Activated CD4-positive, alpha-beta T cell treated with anti-CD3 and anti-CD28 coated beads, Interleukin-2, amount 10 ng/mL, durations not matched to agents 7 days and 5 days (primary cell): ENCODE measurements at regions not wholly inside any gene's neighbourhood (a gene's known extent, or its start where the extent isn't known, plus 50 kb on each side); places are given as distances from the start of the nearest gene placed in this dataset.
A peak's percentile ranks its signal among the peaks of the same experiment; 100 is the strongest.
"Not testable (repeated sequence)": the region's sequence is repeated elsewhere in the genome, so short reads cannot be mapped to it uniquely, and the experiment has no call there.

Source experiments
- CTCF ChIA-PET: fragments of 350-600 bp; sonication (Branson Sonifier 250); formaldehyde crosslinking; loops from one replicate; lab custom pipeline; 2021; ENCODE audit warnings: antibody characterized with exemption; lab: Charles Lee
- POLR2A ChIA-PET: fragments of 350-600 bp; sonication (Branson Sonifier 250); formaldehyde crosslinking; loops from one replicate; lab custom pipeline; 2021; ENCODE audit warnings: antibody characterized with exemption; lab: Charles Lee
- DNase-seq: peaks from one replicate; pipeline ENCODE4 v3.0.0-alpha.2; 2020
- H3K27ac Mint-ChIP-seq: one replicate; pipeline ENCODE4 v1.8.0; 2021; ENCODE audit warnings: mild to moderate bottlenecking, moderate library complexity, mixed read lengths
- H3K27me3 Mint-ChIP-seq: one replicate; pipeline ENCODE4 v1.8.0; 2021; ENCODE audit warnings: mixed read lengths
- H3K36me3 Mint-ChIP-seq: one replicate; pipeline ENCODE4 v1.8.0; 2021; ENCODE audit warnings: low read depth, mixed read lengths
- H3K4me1 Mint-ChIP-seq: one replicate; pipeline ENCODE4 v1.8.0; 2021; ENCODE audit warnings: mixed read lengths
- H3K4me3 Mint-ChIP-seq: one replicate; pipeline ENCODE4 v1.8.0; 2021; ENCODE audit warnings: mild to moderate bottlenecking, moderate library complexity, mixed read lengths
- H3K9me3 Mint-ChIP-seq: one replicate; pipeline ENCODE4 v1.8.0; 2021; ENCODE audit warnings: mixed read lengths

DNA sequence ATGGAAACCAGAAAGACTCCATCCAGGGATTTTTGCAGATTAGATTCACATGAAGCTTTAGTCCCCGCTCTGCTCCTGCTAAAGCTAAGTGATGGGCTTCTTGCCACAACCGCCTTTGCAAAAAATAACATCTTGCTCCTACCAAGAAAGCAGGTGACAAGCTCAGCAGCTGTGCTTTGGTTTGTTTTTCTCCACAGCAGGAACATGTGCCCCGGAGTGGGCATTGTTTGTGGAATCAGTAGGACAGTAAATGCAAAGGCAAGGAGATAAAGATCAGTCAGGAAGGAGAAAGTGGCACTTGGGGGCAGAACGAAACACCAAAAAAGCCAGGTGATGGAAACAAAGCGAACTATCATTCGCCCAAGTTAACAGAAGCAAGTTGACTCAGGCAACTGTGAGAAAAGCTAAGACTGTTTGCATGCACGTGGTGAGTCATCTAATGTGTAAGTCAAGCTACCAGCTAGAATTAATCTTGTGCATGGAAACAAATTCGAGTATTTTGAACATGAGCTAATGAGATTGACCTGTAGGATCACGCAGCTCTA is 165.5 kb upstream of the PLXNC1 start:
- ChIA-PET POLR2A (interaction anchor here (1.1 kb wide), 1 partner anchor 120 kb away, joined by 3 read pairs; no protein-coding TSS in a partner anchor), CTCF (interaction anchor here (0.6 to 2.7 kb wide), 5 partner anchors 10 to 215 kb away, joined by 3 to 8 read pairs (median 5); no protein-coding TSS in a partner anchor)
- H3K27ac Mint-ChIP-seq = no peak overlapping the region
- no peak overlapping the region for H3K4me3 Mint-ChIP-seq
- H3K9me3 Mint-ChIP-seq = no peaks in the 10 kb centered on the region
- peaks cover 31% of the 10 kb centered on the region for H3K4me1 Mint-ChIP-seq
- H3K36me3 Mint-ChIP-seq = no peaks in the 10 kb centered on the region
- peak; percentile 11 for DNase-seq
- peaks cover 2% of the 10 kb centered on the region for H3K27me3 Mint-ChIP-seq

DNA sequence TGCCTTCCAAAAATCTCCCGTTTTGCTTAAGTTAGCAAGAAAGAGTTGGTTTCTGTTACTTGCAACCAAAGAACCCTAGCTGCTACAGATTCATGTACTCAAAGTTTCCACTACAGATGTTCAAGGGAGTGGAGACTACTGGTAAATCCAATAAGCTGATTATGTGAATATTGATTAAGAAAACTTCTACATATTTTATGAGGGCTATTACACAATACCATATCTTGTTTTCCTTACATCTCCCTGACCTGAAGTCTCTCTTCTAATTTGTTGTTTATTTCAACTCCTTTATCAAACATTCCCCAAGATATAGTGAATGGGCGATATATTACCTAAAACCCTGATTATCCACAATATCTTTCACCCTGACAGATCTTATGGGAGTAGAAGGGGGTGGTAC is 164.4 kb upstream of the PLXNC1 start:
- DNase-seq = no peak
- ChIA-PET POLR2A (no interaction called here), CTCF (interaction anchor here (1.5 kb wide), 1 partner anchor 11 kb away, joined by 5 read pairs; no protein-coding TSS in a partner anchor)
- Mint-ChIP-seq H3K4me3 (no peak overlapping the region), H3K36me3 (no peaks in the 10 kb centered on the region), H3K9me3 (no peaks in the 10 kb centered on the region), H3K27me3 (peaks cover 2% of the 10 kb centered on the region), H3K4me1 (peaks cover 26% of the 10 kb centered on the region), H3K27ac (no peak overlapping the region)

DNA sequence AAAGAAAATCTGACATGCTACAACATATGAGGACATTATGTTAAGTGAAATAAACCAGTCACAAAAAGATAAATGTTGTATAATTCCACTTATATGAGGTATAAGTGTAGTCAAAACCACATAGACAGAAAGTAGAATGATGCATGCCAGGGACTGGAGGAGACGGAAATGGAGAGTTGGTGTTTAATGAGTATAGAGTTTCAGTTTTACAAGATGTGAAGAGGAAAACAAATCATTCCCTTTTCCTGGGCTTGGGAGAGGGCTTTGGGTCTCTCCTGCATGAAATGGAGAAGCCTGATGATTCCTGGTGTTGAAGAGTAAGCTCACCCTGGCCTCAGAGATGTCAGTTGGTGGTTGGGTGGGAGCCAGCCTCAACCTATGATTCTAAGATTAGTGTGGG is 158.4 kb upstream of the PLXNC1 start:
- H3K4me3 Mint-ChIP-seq = no peak overlapping the region
- no peaks in the 10 kb centered on the region for H3K27me3 Mint-ChIP-seq
- ChIA-PET CTCF (interaction anchor here (1.4 kb wide), 1 partner anchor 224 kb away, joined by 3 read pairs; no protein-coding TSS in a partner anchor), POLR2A (no interaction called here)
- no peak overlapping the region for H3K27ac Mint-ChIP-seq
- H3K4me1 Mint-ChIP-seq = no peaks in the 10 kb centered on the region
- H3K9me3 Mint-ChIP-seq = peaks cover 3% of the 10 kb centered on the region
- DNase-seq = no peak
- no peaks in the 10 kb centered on the region for H3K36me3 Mint-ChIP-seq

DNA sequence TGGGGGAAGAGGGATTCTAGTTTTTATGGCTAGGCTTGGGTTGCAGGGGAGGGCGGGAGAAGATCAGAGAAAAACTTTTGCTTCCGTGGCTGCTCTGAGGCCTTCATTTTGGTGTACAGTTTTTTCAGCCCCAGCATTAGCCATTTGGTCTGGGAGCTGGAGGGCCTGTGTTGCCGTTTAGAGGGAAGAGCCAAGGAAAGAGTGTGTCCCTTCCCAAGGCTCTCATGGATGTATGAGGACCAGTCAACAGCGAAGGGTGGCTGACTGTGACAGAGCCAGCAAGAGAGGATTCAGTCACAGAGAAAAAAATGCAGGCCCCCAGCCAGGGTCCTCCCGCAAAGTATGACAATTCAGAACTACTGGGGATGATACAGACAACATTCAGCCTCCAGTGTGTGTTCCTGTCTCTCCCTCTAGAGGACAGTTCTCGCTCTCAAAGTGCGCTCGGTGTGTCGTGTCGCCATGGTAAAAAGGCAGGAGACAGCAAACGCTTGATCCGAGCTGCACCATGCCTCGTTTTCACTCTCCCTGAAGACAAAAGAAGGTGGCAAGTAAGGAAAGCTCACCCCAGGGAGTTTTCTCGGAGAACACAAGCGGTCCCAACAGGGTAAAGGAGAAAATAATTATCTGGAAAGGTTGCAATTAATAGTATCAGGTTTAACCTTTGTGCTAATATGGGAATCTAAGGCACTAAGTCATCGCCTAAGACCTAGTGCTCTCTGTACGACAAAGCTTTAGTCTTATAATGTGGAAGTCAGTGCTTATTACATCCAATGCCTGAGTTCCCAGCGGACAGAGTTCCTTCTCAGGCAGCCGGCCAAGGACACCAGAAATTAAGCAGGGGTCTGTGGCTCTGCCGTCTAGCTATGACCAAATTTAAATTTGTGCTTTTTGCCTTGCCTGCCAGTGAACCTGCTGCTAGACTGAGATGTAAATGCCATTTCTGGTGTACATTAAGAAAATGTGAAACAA is 157.3 kb upstream of the PLXNC1 start:
- Mint-ChIP-seq H3K4me1 (no peaks in the 10 kb centered on the region), H3K27me3 (no peaks in the 10 kb centered on the region), H3K9me3 (peaks cover 3% of the 10 kb centered on the region), H3K27ac (no peak overlapping the region), H3K4me3 (no peak overlapping the region), H3K36me3 (no peaks in the 10 kb centered on the region)
- POLR2A ChIA-PET = interaction anchor here (0.6 kb wide), 1 partner anchor 1011 kb away, joined by 3 read pairs; no protein-coding TSS in a partner anchor
- CTCF ChIA-PET = interaction anchor here (1.0 to 1.4 kb wide), 2 partner anchors 111 to 225 kb away, joined by 3 read pairs; no protein-coding TSS in a partner anchor
- DNase-seq = no peak

DNA sequence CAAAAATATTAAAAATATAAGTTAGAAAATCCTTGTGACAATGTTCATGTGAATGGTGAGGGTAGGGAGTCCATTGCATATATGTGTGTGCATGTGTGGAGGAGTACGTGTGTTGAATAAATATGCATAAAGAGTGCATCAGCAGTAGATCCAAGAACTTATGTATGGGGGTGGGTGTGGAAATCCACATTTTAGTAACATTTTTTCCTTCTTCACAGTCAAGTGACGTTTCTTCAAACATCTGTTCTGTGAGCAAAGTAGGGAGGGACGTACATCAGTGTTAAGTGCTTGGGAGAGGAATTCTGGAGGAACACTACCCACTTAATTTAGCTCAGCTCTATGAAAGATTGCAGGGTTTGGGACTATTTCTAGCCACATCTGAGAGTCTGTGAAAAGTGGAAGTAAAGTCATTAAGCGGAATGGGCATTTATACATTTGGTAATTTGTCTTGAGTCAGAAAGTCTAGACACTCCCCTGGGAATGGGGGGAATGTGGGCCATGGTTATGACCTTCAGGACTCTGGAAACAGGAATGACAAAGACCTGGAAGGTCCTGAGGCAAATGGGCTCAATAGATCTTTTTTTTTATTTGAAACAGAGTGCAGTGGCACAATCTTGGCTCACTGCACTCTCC is 156.4 kb upstream of the PLXNC1 start:
- CTCF ChIA-PET = interaction anchor here (1.0 kb wide), 1 partner anchor 110 kb away, joined by 3 read pairs; no protein-coding TSS in a partner anchor
- no peaks in the 10 kb centered on the region for H3K4me1 Mint-ChIP-seq
- H3K27ac Mint-ChIP-seq = no peak overlapping the region
- no peaks in the 10 kb centered on the region for H3K27me3 Mint-ChIP-seq
- POLR2A ChIA-PET = interaction anchor here (0.6 kb wide), 1 partner anchor 1010 kb away, joined by 3 read pairs; no protein-coding TSS in a partner anchor
- no peaks in the 10 kb centered on the region for H3K36me3 Mint-ChIP-seq
- H3K9me3 Mint-ChIP-seq = peaks cover 3% of the 10 kb centered on the region
- DNase-seq = no peak
- H3K4me3 Mint-ChIP-seq = no peak overlapping the region

DNA sequence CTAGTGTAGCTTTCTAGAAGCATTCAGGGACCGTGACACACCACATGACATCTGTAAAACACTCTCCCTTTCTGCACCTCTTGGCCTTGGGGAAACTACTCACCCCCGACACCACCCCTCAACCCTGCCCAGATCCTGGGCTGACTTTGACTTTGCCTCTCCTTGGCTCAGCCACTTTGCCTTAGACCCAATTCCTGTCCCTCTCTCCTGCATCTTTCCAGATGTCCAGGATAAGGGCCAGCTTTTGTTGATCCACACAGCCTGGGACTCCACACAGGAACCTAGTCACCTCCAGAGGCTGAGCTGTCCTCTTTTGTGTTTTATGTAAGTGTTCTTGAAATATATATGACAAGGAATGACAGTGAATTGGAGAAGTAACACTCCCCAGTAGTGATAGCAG is 153.7 kb upstream of the PLXNC1 start:
- Mint-ChIP-seq H3K27ac (no peak overlapping the region), H3K27me3 (no peaks in the 10 kb centered on the region), H3K4me3 (no peak overlapping the region), H3K36me3 (no peaks in the 10 kb centered on the region), H3K4me1 (no peaks in the 10 kb centered on the region), H3K9me3 (no peaks in the 10 kb centered on the region)
- no peak for DNase-seq
- POLR2A ChIA-PET = no interaction called here
- CTCF ChIA-PET = interaction anchor here (1.6 kb wide), 1 partner anchor 13 kb away, joined by 3 read pairs; no protein-coding TSS in a partner anchor

DNA sequence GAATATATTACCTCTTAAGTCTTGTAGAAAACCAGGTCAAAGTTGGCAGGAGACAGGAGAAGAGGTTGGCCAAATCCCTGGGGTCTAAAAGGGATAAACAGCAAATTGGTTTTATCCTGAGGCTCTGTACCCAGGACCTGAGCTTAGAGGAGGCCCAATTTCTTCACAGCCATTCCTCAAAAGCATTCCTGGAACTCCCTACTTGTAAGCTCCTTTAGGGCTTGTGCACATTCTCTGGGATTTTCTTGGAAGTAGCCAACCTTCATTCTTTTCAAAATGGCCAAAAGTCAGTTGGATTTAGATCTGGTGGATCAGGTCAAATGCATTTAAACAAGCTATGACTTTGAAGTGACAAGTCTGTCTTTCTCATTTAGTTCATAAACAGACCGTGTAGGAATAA is 152.1 kb upstream of the PLXNC1 start:
- H3K4me1 Mint-ChIP-seq = no peaks in the 10 kb centered on the region
- POLR2A ChIA-PET = no interaction called here
- CTCF ChIA-PET = interaction anchor here (0.6 to 1.7 kb wide), 3 partner anchors 17 to 230 kb away, joined by 3 to 5 read pairs (median 3); no protein-coding TSS in a partner anchor
- no peak for DNase-seq
- H3K36me3 Mint-ChIP-seq = no peaks in the 10 kb centered on the region
- H3K27ac Mint-ChIP-seq = no peak overlapping the region
- no peak overlapping the region for H3K4me3 Mint-ChIP-seq
- H3K9me3 Mint-ChIP-seq = no peaks in the 10 kb centered on the region
- H3K27me3 Mint-ChIP-seq = no peaks in the 10 kb centered on the region

DNA sequence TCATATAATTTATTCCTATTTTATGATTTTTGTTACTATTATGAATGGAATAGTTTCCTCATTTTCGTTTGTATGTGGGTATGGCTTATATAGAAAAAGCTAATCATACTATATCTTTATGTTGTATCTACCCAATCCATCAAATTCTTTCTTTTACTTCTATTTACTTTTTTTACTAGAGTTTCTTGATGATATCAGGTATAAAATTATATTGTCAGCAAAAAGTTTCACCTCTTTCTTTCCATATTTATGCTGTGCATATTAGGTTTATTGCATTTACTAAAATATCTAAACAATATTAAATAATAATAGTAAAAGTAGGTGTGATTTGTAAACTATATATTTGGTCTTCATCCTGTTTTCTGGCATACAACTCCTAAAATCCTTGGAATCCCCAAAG is 146.7 kb upstream of the PLXNC1 start:
- ChIA-PET CTCF (no interaction called here), POLR2A (no interaction called here)
- Mint-ChIP-seq H3K9me3 (peaks cover 16% of the 10 kb centered on the region), H3K27ac (no peak overlapping the region), H3K4me1 (peaks cover 6% of the 10 kb centered on the region), H3K4me3 (no peak overlapping the region), H3K27me3 (peaks cover 11% of the 10 kb centered on the region), H3K36me3 (peaks cover 4% of the 10 kb centered on the region)
- no peak for DNase-seq

DNA sequence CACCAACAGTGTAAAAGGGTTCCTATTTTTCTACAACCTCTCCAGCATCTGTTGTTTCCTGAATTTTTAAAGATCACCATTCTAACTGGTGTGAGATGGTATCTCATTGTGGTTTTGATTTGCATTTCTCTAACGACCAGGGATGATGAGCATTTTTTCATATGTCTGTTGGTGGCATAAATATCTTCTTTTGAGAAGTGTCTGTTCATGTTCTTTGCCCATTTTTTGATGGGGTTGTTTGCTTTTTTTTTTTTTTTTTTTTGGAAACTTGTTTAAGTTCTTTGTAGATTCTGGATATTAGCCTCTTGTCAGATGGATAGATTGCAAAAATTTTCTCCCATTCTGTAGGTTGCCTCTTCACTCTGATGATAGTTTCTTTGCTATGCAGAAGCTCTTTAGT is 145.5 kb upstream of the PLXNC1 start:
- Mint-ChIP-seq H3K27me3 (peaks cover 11% of the 10 kb centered on the region), H3K4me1 (peaks cover 13% of the 10 kb centered on the region), H3K9me3 (peaks cover 16% of the 10 kb centered on the region)
- H3K36me3 Mint-ChIP-seq, H3K27ac Mint-ChIP-seq, CTCF ChIA-PET, DNase-seq, POLR2A ChIA-PET, H3K4me3 Mint-ChIP-seq: not testable (repeated sequence)

DNA sequence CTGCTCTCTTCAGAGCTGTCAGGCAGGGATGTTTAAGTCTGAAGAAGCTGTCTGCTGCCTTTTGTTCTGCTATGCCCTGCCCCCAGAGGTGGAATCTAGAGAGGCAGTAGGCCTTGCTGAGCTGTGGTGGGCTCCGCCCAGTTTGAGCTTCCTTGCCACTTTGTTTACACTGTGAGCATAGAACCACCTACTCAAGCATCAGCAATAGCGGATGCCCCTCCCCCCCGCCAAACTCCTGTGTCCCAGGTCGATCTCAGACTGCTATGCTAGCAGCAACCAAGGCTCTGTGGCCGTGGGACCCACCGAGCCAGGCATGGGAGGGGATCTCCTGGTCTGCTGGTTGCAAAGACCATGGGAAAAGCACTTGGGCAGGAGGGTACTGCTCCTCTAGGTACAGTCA is 140.5 kb upstream of the PLXNC1 start:
- Mint-ChIP-seq H3K9me3 (peaks cover 19% of the 10 kb centered on the region), H3K4me1 (peaks cover 17% of the 10 kb centered on the region), H3K27ac (peak overlapping the region; percentile 72)
- H3K4me3 Mint-ChIP-seq, POLR2A ChIA-PET, H3K36me3 Mint-ChIP-seq, H3K27me3 Mint-ChIP-seq: not testable (repeated sequence)
- CTCF ChIA-PET = interaction anchor here (1.1 kb wide), 1 partner anchor 13 kb away, joined by 4 read pairs; no protein-coding TSS in a partner anchor
- peak; percentile 82 for DNase-seq

DNA sequence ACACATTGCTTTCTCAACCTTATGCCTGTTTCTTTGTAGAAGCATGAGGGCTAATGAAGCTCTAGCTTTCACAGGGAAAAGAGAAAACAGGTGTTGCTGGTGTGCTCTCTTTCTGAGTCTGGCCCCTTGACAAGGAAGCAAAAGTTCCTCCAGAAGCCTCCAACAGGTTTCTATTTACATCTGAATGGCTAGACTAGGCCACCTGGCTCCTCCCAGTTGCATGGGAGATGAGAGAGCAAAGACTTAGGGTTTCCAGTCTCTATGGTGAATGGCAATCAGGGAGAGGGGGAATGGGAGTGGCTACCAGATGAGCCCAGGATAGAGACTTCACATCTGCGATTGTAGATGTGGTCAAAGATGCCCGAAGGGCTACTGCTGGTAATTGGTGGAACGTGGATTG is 138.1 kb upstream of the PLXNC1 start:
- POLR2A ChIA-PET = no interaction called here

DNA sequence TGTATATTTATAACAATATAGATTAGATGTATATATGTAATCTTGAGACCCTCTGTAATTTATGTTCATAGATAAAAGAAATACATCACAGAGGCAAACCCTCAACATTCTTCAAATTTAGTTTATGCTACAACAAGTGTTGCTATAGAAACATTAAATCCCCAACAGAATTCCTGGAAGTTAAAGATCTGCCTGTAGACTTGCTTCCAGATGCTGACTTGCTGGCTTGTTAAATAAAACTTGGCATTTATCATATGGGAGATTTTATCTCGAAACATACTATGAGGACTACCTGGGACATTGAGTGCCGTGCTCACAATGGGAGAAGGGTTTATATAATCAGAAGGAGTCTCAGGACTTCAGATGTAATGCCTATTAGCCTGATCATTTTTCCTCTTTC is 136.3 kb upstream of the PLXNC1 start:
- ChIA-PET POLR2A (interaction anchor here (0.7 kb wide), 1 partner anchor 53 kb away, joined by 3 read pairs; no protein-coding TSS in a partner anchor), CTCF (no interaction called here)
- Mint-ChIP-seq H3K4me1 (peaks cover 19% of the 10 kb centered on the region), H3K4me3 (no peak overlapping the region), H3K27ac (no peak overlapping the region), H3K9me3 (peaks cover 21% of the 10 kb centered on the region), H3K36me3 (peaks cover 9% of the 10 kb centered on the region), H3K27me3 (no peaks in the 10 kb centered on the region)
- DNase-seq = no peak

More for the DNA sequence above, 138.1 kb upstream of the PLXNC1 start:
- H3K4me3 Mint-ChIP-seq = no peak overlapping the region
- H3K36me3 Mint-ChIP-seq = peaks cover 2% of the 10 kb centered on the region
- H3K9me3 Mint-ChIP-seq = peaks cover 12% of the 10 kb centered on the region
- peaks cover 21% of the 10 kb centered on the region for H3K4me1 Mint-ChIP-seq
- no peak for DNase-seq
- no peak overlapping the region for H3K27ac Mint-ChIP-seq
- H3K27me3 Mint-ChIP-seq = no peaks in the 10 kb centered on the region
- CTCF ChIA-PET = no interaction called here
